OCI-LY3 (cell line): ENCODE measurements at regions not wholly inside any gene's neighbourhood (a gene's known extent, or its start where the extent isn't known, plus 50 kb on each side); places are given as distances from the start of the nearest gene placed in this dataset.

ENCODE experiments used
- H2AFZ ChIP-seq: fragments of 200-600, 300-600 bp; shearing (Covaris generic); 2 replicates; pipeline ENCODE4 v1.6.0; 2014; ENCODE audit warnings: antibody characterized with exemption, low read depth, low read length
- H3K27ac ChIP-seq: fragments of 200-600, 300-600 bp; sonication (generic); 2 replicates; pipeline ENCODE4 v1.5.1; 2014; ENCODE audit warnings: mild to moderate bottlenecking, low read length, moderate library complexity, mixed read lengths
- H3K27me3 ChIP-seq: fragments of 200-600, 300-600 bp; sonication (generic); 2 replicates; pipeline ENCODE4 v1.6.1; 2014; ENCODE audit warnings: low read depth, low read length, mixed read lengths
- H3K36me3 ChIP-seq: fragments of 200-600, 300-600 bp; sonication (generic); replicated peaks from 2 replicates; pipeline ENCODE3; 2014; ENCODE audit warnings: low read depth, low read length, mixed read lengths
- H3K4me1 ChIP-seq: fragments of 300-600, 200-600 bp; sonication (generic); 2 replicates; pipeline ENCODE4 v1.6.1; 2014; ENCODE audit warnings: low read length, mixed read lengths
- H3K4me2 ChIP-seq: fragments of 200-600, 300-600 bp; sonication (generic); 2 replicates; pipeline ENCODE4 v1.6.1; 2014; ENCODE audit warnings: low read length, mixed read lengths
- H3K4me3 ChIP-seq: fragments of 300-600, 200-600 bp; sonication (generic); 2 replicates; pipeline ENCODE4 v1.5.1; 2014; ENCODE audit warnings: antibody characterized with exemption, mild to moderate bottlenecking, low read length, moderate library complexity
- H3K79me2 ChIP-seq: fragments of 300-600, 200-600 bp; shearing (Covaris generic); 2 replicates; pipeline ENCODE4 v1.6.1; 2014; ENCODE audit warnings: mild to moderate bottlenecking, low read length, mixed read lengths
- H3K9ac ChIP-seq: fragments of 300-600, 200-600 bp; shearing (Covaris generic); 2 replicates; pipeline ENCODE4 v1.6.0; 2014; ENCODE audit warnings: mild to moderate bottlenecking, low read length, moderate library complexity
- H3K9me3 ChIP-seq: fragments of 200-600, 300-600 bp; shearing (Covaris generic); 2 replicates; pipeline ENCODE4 v1.6.1; 2014; ENCODE audit warnings: low read length, mixed read lengths; ENCODE audit not compliant: insufficient read depth
- H4K20me1 ChIP-seq: fragments of 200-600, 300-600 bp; sonication (generic); 2 replicates; pipeline ENCODE4 v1.6.1; 2016; ENCODE audit warnings: low read length, mixed read lengths; ENCODE audit not compliant: insufficient read depth
- EZH2phosphoT487 ChIP-seq: fragments of 200-600 bp; shearing (Covaris generic); IDR thresholded peaks from 2 replicates; pipeline ENCODE4 v1.6.1; 2018; ENCODE audit warnings: antibody characterized with exemption, mixed run types, low read depth
- TF ChIP-seq, protein P1 (sequence below): fragments of 200-600, 300-600 bp; sonication (generic); IDR thresholded peaks from 2 replicates; pipeline ENCODE4 v1.5.1; 2014; ENCODE audit warnings: antibody characterized with exemption, low read length, low read depth

DNA sequence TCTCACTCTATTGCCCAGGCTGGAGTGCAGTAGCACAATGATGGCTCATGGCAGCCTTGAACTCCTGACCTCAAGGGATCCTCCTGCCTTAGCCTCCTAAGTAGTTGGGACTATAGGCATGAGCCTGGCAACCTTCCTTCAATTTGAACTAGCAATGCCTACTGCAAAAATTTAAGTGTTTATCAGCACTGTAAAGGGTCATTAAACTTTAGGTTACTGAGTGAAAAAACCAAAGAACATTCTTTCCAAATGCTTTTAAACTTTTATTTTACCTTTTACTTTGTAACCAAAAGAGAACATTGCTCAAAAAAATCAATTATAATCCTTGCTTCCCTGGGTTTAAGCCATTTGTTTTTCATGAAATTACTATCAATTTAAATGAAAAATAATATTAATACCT lies 101.0 kb upstream of the NHSL1 start:
- no peak for TF ChIP-seq EZH2phosphoT487
- TF ChIP-seq, protein P1, sequence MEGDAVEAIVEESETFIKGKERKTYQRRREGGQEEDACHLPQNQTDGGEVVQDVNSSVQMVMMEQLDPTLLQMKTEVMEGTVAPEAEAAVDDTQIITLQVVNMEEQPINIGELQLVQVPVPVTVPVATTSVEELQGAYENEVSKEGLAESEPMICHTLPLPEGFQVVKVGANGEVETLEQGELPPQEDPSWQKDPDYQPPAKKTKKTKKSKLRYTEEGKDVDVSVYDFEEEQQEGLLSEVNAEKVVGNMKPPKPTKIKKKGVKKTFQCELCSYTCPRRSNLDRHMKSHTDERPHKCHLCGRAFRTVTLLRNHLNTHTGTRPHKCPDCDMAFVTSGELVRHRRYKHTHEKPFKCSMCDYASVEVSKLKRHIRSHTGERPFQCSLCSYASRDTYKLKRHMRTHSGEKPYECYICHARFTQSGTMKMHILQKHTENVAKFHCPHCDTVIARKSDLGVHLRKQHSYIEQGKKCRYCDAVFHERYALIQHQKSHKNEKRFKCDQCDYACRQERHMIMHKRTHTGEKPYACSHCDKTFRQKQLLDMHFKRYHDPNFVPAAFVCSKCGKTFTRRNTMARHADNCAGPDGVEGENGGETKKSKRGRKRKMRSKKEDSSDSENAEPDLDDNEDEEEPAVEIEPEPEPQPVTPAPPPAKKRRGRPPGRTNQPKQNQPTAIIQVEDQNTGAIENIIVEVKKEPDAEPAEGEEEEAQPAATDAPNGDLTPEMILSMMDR: no peak
- Histone ChIP-seq H3K36me3 (no peaks in the 10 kb centered on the region), H3K27ac (no peak overlapping the region), H3K4me1 (no peaks in the 10 kb centered on the region), H3K4me2 (no peak overlapping the region), H3K27me3 (0 out of 2 replicates have a peak, but pooled peaks cover 4% of the 10 kb centered on the region), H4K20me1 (no peaks in the 10 kb centered on the region), H3K79me2 (no peaks in the 10 kb centered on the region), H3K9me3 (no peaks in the 10 kb centered on the region), H3K9ac (no peak overlapping the region), H2AFZ (no peak overlapping the region), H3K4me3 (no peak overlapping the region)

- Histone ChIP-seq H3K9ac (no peak overlapping the region), H3K36me3 (no peaks in the 10 kb centered on the region), H3K4me1 (no peaks in the 10 kb centered on the region), H3K4me3 (no peak overlapping the region), H3K27me3 (0 out of 2 replicates have a peak, but pooled peaks cover 4% of the 10 kb centered on the region), H4K20me1 (no peaks in the 10 kb centered on the region), H2AFZ (no peak overlapping the region), H3K9me3 (no peaks in the 10 kb centered on the region), H3K27ac (no peak overlapping the region), H3K4me2 (no peak overlapping the region), H3K79me2 (no peaks in the 10 kb centered on the region)
- TF ChIP-seq, protein P1: no peak
- TF ChIP-seq EZH2phosphoT487: no peak
Measured at GRCh38 chr6:138600726-138601125, 101.4 kb upstream of the NHSL1 start.

- Histone ChIP-seq H3K4me3 (no peak overlapping the region), H3K79me2 (no peaks in the 10 kb centered on the region), H4K20me1 (no peaks in the 10 kb centered on the region), H3K36me3 (no peaks in the 10 kb centered on the region), H3K4me1 (no peaks in the 10 kb centered on the region), H3K4me2 (no peak overlapping the region), H3K27ac (no peak overlapping the region), H2AFZ (no peak overlapping the region), H3K27me3 (0 out of 2 replicates have a peak, but pooled peaks cover 4% of the 10 kb centered on the region), H3K9ac (no peak overlapping the region), H3K9me3 (no peaks in the 10 kb centered on the region)
- TF ChIP-seq, protein P1: no peak
- TF ChIP-seq EZH2phosphoT487: no peak
Measured at GRCh38 chr6:138601128-138601527, 101.8 kb upstream of the NHSL1 start.

DNA sequence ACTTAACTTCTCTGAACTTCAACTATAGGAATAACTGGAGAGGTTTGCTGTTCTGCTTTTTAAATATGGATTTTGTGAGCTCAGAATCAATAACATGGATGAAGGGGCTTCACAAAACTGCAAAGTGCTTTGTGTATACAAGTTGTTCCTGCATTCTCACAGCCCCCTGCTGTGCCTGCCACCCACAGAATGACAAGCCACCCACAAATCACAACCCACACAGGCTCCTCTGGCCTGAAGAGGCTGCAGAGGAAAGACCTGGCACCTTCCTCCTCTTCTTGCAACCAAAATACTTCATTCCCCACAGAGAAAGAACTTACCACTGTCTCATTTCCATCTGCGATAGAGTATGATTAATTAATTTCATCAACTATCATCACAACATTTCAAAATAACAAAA lies 106.7 kb upstream of the NHSL1 start:
- no peak overlapping the region for H3K27ac ChIP-seq
- no peak overlapping the region for H3K9ac ChIP-seq
- H2AFZ ChIP-seq: no peak overlapping the region
- no peaks in the 10 kb centered on the region for H4K20me1 ChIP-seq
- H3K4me2 ChIP-seq: no peak overlapping the region
- TF ChIP-seq, protein P1: no peak
- TF ChIP-seq EZH2phosphoT487: no peak
- H3K27me3 ChIP-seq: 0 out of 2 replicates have a peak, but pooled peaks cover 4% of the 10 kb centered on the region
- H3K36me3 ChIP-seq: no peaks in the 10 kb centered on the region
- no peak overlapping the region for H3K4me3 ChIP-seq
- no peaks in the 10 kb centered on the region for H3K79me2 ChIP-seq
- H3K4me1 ChIP-seq: no peaks in the 10 kb centered on the region
- no peaks in the 10 kb centered on the region for H3K9me3 ChIP-seq
